Liver (tissue), 8 donors: ENCODE measurements at regions not wholly inside any gene's neighbourhood (a gene's known extent, or its start where the extent isn't known, plus 50 kb on each side); places are given as distances from the start of the nearest gene placed in this dataset.

Source experiments
- DNase-seq: peaks from one replicate; pipeline ENCODE4 v3.0.0-alpha.2; 2017; ENCODE audit warnings: low spot score
- H3K27ac ChIP-seq, 2 donors: one replicate each; pipeline ENCODE4 v1.7.0; 2013; ENCODE audit warnings: inconsistent platforms in 2 of 2, low read length in 2 of 2, control low read depth in 1 of 2, low read depth in 1 of 2, mild to moderate bottlenecking in 1 of 2
- H3K27me3 ChIP-seq, 4 donors: one replicate each; pipeline versions ENCODE4 v1.6.1 to v1.7.0; 2013; ENCODE audit warnings: low read length in 3 of 4, inconsistent platforms in 1 of 4, mild to moderate bottlenecking in 1 of 4, moderate library complexity in 1 of 4; ENCODE audit not compliant: control insufficient read depth in 4 of 4, insufficient read depth in 4 of 4
- H3K36me3 ChIP-seq, 4 donors: one replicate each; pipeline versions ENCODE4 v1.6.1 to v1.7.0; 2013; ENCODE audit warnings: low read length in 3 of 4, mild to moderate bottlenecking in 3 of 4, low read depth in 1 of 4, moderate library complexity in 1 of 4; ENCODE audit not compliant: control insufficient read depth in 4 of 4, insufficient read depth in 3 of 4
- H3K4me1 ChIP-seq, 4 donors: one replicate each; pipeline versions ENCODE4 v1.6.1 to v1.7.0; 2013; ENCODE audit warnings: low read length in 3 of 4, mild to moderate bottlenecking in 3 of 4, moderate library complexity in 1 of 4; ENCODE audit not compliant: control insufficient read depth in 4 of 4, insufficient read depth in 4 of 4
- H3K4me3 ChIP-seq, 3 donors: one replicate each; pipeline versions ENCODE4 v1.6.1 to v1.7.0; 2013; ENCODE audit warnings: low read length in 3 of 3, control low read depth in 1 of 3, low read depth in 1 of 3, mild to moderate bottlenecking in 1 of 3
- H3K9ac ChIP-seq, 2 donors: one replicate each; pipeline ENCODE4 v1.7.0; 2013; ENCODE audit warnings: low read length in 2 of 2, mild to moderate bottlenecking in 2 of 2, moderate library complexity in 2 of 2, control low read depth in 1 of 2, low read depth in 1 of 2
- H3K9me3 ChIP-seq, 4 donors: one replicate each; pipeline versions ENCODE4 v1.6.1 to v1.7.0; 2013; ENCODE audit warnings: low read length in 3 of 4; ENCODE audit not compliant: control insufficient read depth in 4 of 4
- CTCF ChIP-seq: fragments of 150-350 bp; IDR thresholded peaks from 2 replicates; pipeline ENCODE4 v1.5.1; 2017; ENCODE audit warnings: improper control_type of control experiment, low read depth, low read length; ENCODE audit not compliant: missing input control
- EGR1 ChIP-seq, 2 donors: IDR thresholded peaks; 2 replicates each; pipeline ENCODE4 v1.6.1; 2016 to 2018; ENCODE audit warnings: antibody characterized with exemption in 2 of 2, low read depth in 2 of 2
- FOXA1 ChIP-seq: IDR thresholded peaks from 2 replicates; pipeline ENCODE4 v1.6.1; 2016; ENCODE audit warnings: antibody characterized with exemption
- FOXA2 ChIP-seq: IDR thresholded peaks from 2 replicates; pipeline ENCODE4 v1.6.1; 2016; ENCODE audit warnings: antibody characterized with exemption
- GABPA ChIP-seq, 2 donors: IDR thresholded peaks in 1 of 2; conservative IDR thresholded peaks in 1 of 2; 2 replicates each; pipeline ENCODE4 v1.6.1; 2016; ENCODE audit warnings: antibody characterized with exemption in 2 of 2, mild to moderate bottlenecking in 1 of 2, moderate library complexity in 1 of 2
- HNF4A ChIP-seq, 2 donors: conservative IDR thresholded peaks; 2 replicates each; pipeline ENCODE4 v1.6.1; 2016; ENCODE audit warnings: antibody characterized with exemption in 2 of 2, mild to moderate bottlenecking in 2 of 2
- HNF4G ChIP-seq: IDR thresholded peaks from 2 replicates; pipeline ENCODE4 v1.6.1; 2016; ENCODE audit warnings: antibody characterized with exemption
- NR2F2 ChIP-seq: IDR thresholded peaks from 2 replicates; pipeline ENCODE4 v1.6.1; 2016; ENCODE audit warnings: antibody characterized with exemption
- RAD21 ChIP-seq, 2 donors: IDR thresholded peaks; 2 replicates each; pipeline ENCODE4 v1.6.1; 2016; ENCODE audit warnings: antibody characterized with exemption in 2 of 2, mild to moderate bottlenecking in 2 of 2
- REST ChIP-seq: IDR thresholded peaks from 2 replicates; pipeline ENCODE4 v1.6.1; 2016; ENCODE audit warnings: antibody characterized with exemption, mild to moderate bottlenecking
- RXRA ChIP-seq, 2 donors: IDR thresholded peaks; 2 replicates each; pipeline ENCODE4 v1.6.1; 2017 to 2018; ENCODE audit warnings: antibody characterized with exemption in 2 of 2, mild to moderate bottlenecking in 1 of 2
- SP1 ChIP-seq: IDR thresholded peaks from 2 replicates; pipeline ENCODE4 v1.6.1; 2018; ENCODE audit warnings: antibody characterized with exemption, mild to moderate bottlenecking
- TAF1 ChIP-seq: conservative IDR thresholded peaks from 2 replicates; pipeline ENCODE4 v1.6.1; 2016; ENCODE audit warnings: antibody characterized with exemption, mild to moderate bottlenecking
- YY1 ChIP-seq: IDR thresholded peaks from 2 replicates; pipeline ENCODE4 v1.6.1; 2016; ENCODE audit warnings: antibody characterized with exemption, mild to moderate bottlenecking
- ZBTB33 ChIP-seq: IDR thresholded peaks from 2 replicates; pipeline ENCODE4 v1.6.1; 2016; ENCODE audit warnings: antibody characterized with exemption
- WGBS: extraction: QIAGEN DNeasy Blood & Tissue Kit; methylation state at CpG from one replicate; pipeline ENCODE4 v1.1.7; 2013; 5-methylcytosine and 5-hydroxymethylcytosine counted together
- TF ChIP-seq, protein P1 (sequence below): IDR thresholded peaks from 2 replicates; pipeline ENCODE4 v1.6.1; 2016; ENCODE audit warnings: antibody characterized with exemption
- TF ChIP-seq, protein P2 (sequence below): IDR thresholded peaks from 2 replicates; pipeline ENCODE4 v1.6.1; 2016; ENCODE audit warnings: antibody characterized with exemption
- donor health status: healthy.
- donor health status: healthy.
- donor health status: healthy.
- donor health status: healthy.
- donor health status: healthy.

- Histone ChIP-seq H3K27me3 (peaks cover 0 to 5% (median 0%) of the 10 kb centered on the region in 4 donors), H3K4me3 (no peak overlapping the region), H3K36me3 (no peaks in the 10 kb centered on the region), H3K9ac (no peak overlapping the region), H3K4me1 (no peaks in the 10 kb centered on the region), H3K27ac (no peak overlapping the region), H3K9me3 (no peaks in the 10 kb centered on the region)
- 75% methylated on average over 4 of the region's 4 CpGs for WGBS
- TF ChIP-seq NR2F2 (no peak), ZBTB33 (no peak), GABPA (IDR thresholded peaks at IDR 0.05 in 1 of 2, conservative IDR thresholded peaks at IDR 0.05 in 1 of 2) (no peak), HNF4G (no peak), HNF4A (conservative IDR thresholded peaks at IDR 0.05) (no peak), FOXA2 (no peak), SP1 (no peak), REST (no peak)
- TF ChIP-seq, protein P1, sequence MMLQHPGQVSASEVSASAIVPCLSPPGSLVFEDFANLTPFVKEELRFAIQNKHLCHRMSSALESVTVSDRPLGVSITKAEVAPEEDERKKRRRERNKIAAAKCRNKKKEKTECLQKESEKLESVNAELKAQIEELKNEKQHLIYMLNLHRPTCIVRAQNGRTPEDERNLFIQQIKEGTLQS = no peak
- DNase-seq = no peak
Observed at GRCh38 chr18:25915907-25916306, 174.5 kb downstream of the SS18 start.

DNA sequence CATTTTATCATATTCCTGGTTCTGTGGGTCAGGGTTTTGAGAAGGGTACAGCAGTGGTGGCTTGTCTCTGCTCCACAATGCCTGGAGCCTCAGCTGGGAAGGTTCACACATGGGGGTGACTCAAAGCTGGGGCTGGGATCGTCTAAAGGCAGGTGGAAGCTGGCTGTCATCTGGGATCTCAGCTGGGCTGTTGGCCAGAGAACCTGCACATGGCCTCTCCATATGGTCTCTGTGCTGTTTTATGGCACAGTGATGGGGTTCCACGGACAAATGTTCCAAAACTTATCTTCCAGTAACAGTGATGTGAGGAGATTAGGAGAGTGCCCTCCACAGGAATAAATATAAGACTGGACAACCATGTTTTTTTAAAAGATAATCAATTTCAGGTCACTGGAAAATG lies 191.4 kb downstream of the SS18 start:
- TF ChIP-seq RXRA (IDR thresholded peaks at IDR 0.05) (no peak), ZBTB33 (no peak), YY1 (no peak), FOXA2 (no peak), FOXA1 (no peak), RAD21 (IDR thresholded peaks at IDR 0.05) (no peak), TAF1 (no peak), HNF4A (conservative IDR thresholded peaks at IDR 0.05) (no peak), REST (no peak), CTCF (no peak), SP1 (no peak), EGR1 (IDR thresholded peaks at IDR 0.05; ENCODE audit: low read depth in 2 of 2) (no peak), NR2F2 (no peak), HNF4G (no peak)
- TF ChIP-seq, protein P2, sequence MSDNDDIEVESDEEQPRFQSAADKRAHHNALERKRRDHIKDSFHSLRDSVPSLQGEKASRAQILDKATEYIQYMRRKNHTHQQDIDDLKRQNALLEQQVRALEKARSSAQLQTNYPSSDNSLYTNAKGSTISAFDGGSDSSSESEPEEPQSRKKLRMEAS = no peak
- TF ChIP-seq, protein P1 = no peak
- WGBS = 56% methylated on average over 2 of the region's 2 CpGs
- Histone ChIP-seq H3K9me3 (peaks cover 0 to 5% (median 2%) of the 10 kb centered on the region in 4 donors), H3K4me1 (no peaks in the 10 kb centered on the region), H3K36me3 (no peaks in the 10 kb centered on the region), H3K27ac (no peak overlapping the region), H3K4me3 (no peak overlapping the region), H3K27me3 (no peaks in the 10 kb centered on the region), H3K9ac (no peak overlapping the region)
- no peak for DNase-seq
